ENCODE measurements at regions not wholly inside any gene's neighbourhood (a gene's known extent, or its start where the extent isn't known, plus 50 kb on each side); places are given as distances from the start of the nearest gene placed in this dataset.
"Not testable (repeated sequence)": the region's sequence is repeated elsewhere in the genome, so short reads cannot be mapped to it uniquely, and the experiment has no call there.

DNA sequence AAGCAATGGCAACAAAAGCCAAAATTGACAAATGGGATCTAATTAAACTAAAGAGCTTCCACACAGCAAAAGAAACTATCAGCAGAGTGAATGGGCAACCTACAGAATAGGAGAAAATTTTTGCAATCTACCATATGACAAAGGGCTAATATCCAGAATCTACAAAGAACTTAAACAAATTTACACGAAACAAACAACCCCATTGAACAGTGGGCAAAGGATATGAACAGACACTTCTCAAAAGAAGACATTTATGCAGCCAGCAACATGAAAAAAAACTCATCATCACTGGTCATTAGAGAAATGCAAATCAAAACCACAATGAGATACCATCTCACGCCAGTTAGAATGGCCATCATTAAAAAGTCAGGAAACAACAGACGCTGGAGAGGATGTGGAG lies 113.4 kb downstream of the PSMG1 start:
- H3K4me3 Mint-ChIP-seq; H3K4me1 Mint-ChIP-seq; H3K36me3 Mint-ChIP-seq (ENCODE audit: low read depth); H3K9me3 ChIP-seq (ENCODE audit: control insufficient read depth, low read length, poor library complexity, severe bottlenecking); ATAC-seq; DNase-seq; H3K27ac Mint-ChIP-seq: not testable (repeated sequence)
- peaks cover 10% of the 10 kb centered on the region for H3K27me3 Mint-ChIP-seq

DNA sequence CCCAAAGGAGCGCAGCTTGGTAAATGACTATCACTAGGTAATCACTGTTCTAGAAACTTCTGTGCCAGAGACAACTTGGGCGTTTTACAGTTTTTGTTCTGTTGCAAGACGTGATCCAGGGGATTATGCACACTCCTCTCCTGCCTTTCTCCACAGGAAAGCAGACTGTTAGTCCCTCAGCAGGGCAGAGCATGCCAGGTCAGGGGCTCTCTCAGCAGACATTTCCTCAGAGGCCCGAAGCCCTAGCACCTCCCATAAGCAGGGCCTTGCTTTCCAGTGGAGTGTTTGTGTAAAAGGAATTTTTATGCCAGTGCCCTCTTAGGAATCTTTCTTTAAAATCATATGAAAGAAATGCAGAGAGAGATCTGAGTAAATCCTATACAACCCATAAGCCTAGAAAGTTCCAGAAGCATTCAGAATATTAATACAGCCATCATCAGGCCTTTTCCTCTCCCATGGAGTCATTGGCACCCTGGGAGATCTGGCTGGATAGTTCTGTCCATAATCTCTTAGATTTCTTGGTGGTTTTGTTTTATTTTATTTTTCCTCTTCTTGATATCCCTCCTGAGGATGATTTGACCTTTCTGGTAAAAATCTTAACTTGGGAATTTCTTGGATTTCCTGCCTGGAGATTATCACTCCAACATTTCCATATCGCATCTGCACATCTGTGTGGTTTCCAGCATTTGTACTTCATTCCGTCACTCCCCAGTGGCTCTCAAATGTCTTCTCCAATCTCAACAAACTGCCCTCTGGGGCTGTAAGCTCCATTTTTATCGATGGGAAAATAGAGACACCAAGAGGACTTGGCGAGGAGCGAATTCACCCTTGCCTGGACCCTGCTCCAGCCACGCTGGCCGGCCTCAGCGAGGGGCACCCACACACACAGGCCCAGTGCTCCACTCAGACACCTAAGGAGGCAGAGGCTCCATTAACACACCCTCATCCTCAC lies 116.1 kb downstream of the PSMG1 start:
- Mint-ChIP-seq H3K27ac (no peak overlapping the region), H3K27me3 (peaks cover 12% of the 10 kb centered on the region), H3K36me3 (ENCODE audit: low read depth) (no peaks in the 10 kb centered on the region), H3K4me3 (no peak overlapping the region), H3K4me1 (no peaks in the 10 kb centered on the region)
- ATAC-seq (no peak), DNase-seq (no peak)
- no peaks in the 10 kb centered on the region for H3K9me3 ChIP-seq (ENCODE audit: control insufficient read depth, low read length, poor library complexity, severe bottlenecking)

DNA sequence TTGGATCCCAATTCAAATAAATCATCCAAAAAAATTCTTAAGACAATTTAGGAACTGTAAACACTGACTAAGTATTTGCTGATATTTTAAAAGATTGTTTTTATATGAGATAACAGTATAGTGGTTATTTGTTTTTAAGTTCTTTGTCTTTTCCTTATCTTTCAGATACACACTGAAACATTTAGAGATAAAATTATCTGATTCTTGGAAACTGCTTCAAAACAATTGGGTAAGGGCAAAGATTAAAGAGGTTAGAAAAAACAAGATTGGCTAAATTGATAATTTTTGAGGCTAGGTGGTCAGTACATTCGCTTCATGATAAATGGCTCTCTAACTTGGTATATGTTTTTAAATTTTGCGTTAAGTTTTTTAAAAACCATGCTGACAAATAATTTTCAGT lies 117.3 kb downstream of the PSMG1 start:
- H3K36me3 Mint-ChIP-seq (ENCODE audit: low read depth): no peaks in the 10 kb centered on the region
- H3K9me3 ChIP-seq (ENCODE audit: control insufficient read depth, low read length, poor library complexity, severe bottlenecking): no peaks in the 10 kb centered on the region
- peaks cover 23% of the 10 kb centered on the region for H3K27me3 Mint-ChIP-seq
- no peak overlapping the region for H3K4me3 Mint-ChIP-seq
- H3K27ac Mint-ChIP-seq: no peak overlapping the region
- DNase-seq (no peak), ATAC-seq (no peak)
- no peaks in the 10 kb centered on the region for H3K4me1 Mint-ChIP-seq

DNA sequence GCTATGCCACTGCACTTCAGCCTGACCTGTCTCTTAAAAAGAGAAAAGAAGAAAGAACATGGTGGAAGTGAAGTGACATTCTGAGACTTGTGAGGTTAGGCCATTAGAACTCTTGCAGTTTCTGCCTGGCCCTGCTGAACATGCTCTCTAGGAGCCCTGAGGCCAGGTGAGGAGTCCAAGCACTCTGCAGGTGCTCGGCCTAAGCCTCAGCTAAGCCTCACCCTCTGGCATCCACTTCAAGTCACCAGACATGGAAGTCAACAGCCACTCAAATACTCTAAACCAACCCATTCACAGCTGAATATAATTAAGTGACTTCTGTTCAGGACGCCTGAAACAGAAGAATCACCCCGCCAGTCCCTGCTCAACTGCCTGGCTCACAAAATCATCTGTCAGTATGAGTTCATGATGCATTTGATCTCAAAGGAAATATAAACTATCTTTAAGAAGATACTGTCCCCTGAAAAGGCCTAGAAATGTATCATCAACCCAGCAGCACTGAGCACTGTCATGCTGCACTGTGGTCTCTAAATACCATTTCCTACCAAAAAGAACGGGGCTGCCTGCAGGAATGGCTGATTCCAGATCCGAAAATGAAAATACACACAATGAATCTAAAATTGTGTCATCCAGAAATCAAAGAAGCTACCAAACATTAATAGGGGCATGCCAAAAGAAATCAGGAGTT lies 118.8 kb downstream of the PSMG1 start:
- H3K4me1 Mint-ChIP-seq: no peaks in the 10 kb centered on the region

DNA sequence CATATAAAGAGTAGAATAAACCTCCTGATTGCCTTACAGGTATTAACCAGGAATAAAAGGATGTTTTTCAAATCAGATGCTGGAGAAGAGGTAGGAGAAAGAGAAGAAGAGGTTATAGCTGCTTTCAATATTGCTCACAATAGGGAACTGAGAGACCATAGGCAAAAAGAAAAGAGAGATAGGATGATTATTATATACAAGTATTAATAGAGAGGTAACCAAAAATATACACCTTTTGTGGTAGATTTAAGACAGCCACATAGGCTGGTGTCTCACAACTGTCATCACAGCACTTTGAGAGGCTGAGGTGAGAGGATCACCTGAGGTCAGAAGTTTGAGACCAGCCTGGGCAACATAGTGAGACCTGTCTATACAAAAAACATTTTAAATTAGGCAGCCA lies 119.7 kb downstream of the PSMG1 start:
- H3K27me3 Mint-ChIP-seq: peaks cover 33% of the 10 kb centered on the region
- no peaks in the 10 kb centered on the region for H3K9me3 ChIP-seq (ENCODE audit: control insufficient read depth, low read length, poor library complexity, severe bottlenecking)
- no peak overlapping the region for H3K4me3 Mint-ChIP-seq
- ATAC-seq (no peak), DNase-seq (no peak)
- H3K4me1 Mint-ChIP-seq: no peaks in the 10 kb centered on the region
- no peaks in the 10 kb centered on the region for H3K36me3 Mint-ChIP-seq (ENCODE audit: low read depth)
- no peak overlapping the region for H3K27ac Mint-ChIP-seq

More for the DNA sequence above, 118.8 kb downstream of the PSMG1 start:
- no peaks in the 10 kb centered on the region for H3K36me3 Mint-ChIP-seq (ENCODE audit: low read depth)
- H3K27me3 Mint-ChIP-seq: peaks cover 33% of the 10 kb centered on the region
- no peak overlapping the region for H3K4me3 Mint-ChIP-seq
- H3K27ac Mint-ChIP-seq: no peak overlapping the region
- DNase-seq (no peak), ATAC-seq (no peak)
- H3K9me3 ChIP-seq (ENCODE audit: control insufficient read depth, low read length, poor library complexity, severe bottlenecking): no peaks in the 10 kb centered on the region

DNA sequence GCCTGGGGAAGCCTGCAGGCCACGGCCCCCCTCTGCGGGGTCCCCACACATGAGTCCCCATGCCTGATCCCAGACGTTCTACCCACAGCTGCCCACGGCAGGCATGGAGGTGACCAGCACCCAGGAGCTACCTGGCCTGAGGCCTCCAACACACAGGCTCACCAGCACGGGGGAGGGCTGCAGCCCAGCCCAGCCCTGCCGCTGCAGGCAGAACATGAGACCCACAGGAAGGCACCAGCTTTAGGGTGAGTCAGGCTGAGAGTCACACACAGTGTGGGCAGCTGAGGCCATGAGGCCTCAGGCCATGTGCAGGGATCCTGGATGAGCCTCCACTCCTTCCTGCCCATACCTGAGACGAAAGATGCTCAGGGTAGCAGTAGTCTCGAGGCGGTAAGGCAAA lies 121.1 kb downstream of the PSMG1 start:
- no peaks in the 10 kb centered on the region for H3K9me3 ChIP-seq (ENCODE audit: control insufficient read depth, low read length, poor library complexity, severe bottlenecking)
- ATAC-seq (no peak), DNase-seq (no peak)
- H3K27ac Mint-ChIP-seq: no peak overlapping the region
- no peaks in the 10 kb centered on the region for H3K4me1 Mint-ChIP-seq
- H3K4me3 Mint-ChIP-seq: no peak overlapping the region
- H3K27me3 Mint-ChIP-seq: peaks cover 29% of the 10 kb centered on the region
- H3K36me3 Mint-ChIP-seq (ENCODE audit: low read depth): no peaks in the 10 kb centered on the region

DNA sequence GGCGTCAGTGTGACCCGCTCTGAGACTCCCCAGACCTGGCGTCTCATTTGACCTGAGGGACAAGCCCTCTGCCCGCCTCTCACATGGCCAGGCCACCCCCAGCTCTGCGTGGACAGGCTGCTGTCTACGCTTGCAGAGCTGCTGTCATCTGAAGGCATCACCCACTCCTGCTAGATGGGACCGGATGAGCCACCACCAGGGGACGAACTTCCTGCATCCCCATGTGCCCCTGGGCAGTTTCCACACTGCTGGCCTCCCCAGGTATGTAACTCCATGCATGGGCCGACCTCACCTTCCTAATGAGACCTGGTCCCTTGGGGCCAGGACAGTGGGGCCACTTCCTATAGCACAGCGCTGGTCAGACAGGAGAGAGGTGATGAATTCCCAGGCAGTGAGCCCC lies 121.5 kb downstream of the PSMG1 start:
- DNase-seq: no peak
- Mint-ChIP-seq H3K4me3 (no peak overlapping the region), H3K27ac (no peak overlapping the region), H3K27me3 (peaks cover 33% of the 10 kb centered on the region), H3K36me3 (ENCODE audit: low read depth) (no peaks in the 10 kb centered on the region), H3K4me1 (no peaks in the 10 kb centered on the region)
- ATAC-seq: no peak
- no peaks in the 10 kb centered on the region for H3K9me3 ChIP-seq (ENCODE audit: control insufficient read depth, low read length, poor library complexity, severe bottlenecking)

DNA sequence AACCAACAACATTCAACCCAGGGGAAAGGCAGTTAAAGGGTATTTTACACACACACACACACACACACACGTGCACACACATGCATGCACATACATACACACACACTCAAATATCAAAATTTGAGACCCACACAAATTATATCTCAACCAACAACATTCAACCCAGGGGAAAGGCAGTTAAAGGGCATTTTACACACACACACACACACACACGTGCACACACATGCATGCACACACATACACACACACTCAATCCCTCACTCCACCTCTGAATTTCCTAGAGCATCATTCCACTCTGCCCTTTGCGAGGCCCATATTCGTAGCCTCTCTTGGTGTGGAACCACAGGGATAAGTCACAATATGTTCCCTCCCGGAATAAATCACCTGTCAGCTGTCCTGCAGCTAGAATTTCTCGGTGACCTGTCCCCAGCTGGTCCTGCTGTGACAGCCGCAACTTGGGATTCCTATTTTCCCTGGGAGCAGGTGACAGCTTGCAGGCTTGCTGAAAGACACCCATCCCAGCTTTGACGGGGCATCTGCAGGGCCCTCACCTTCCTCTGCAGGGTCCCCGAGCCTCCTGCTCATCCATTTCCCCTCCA lies 122.7 kb downstream of the PSMG1 start:
- Mint-ChIP-seq H3K4me1 (no peaks in the 10 kb centered on the region), H3K27ac (no peak overlapping the region), H3K36me3 (ENCODE audit: low read depth) (no peaks in the 10 kb centered on the region), H3K27me3 (peaks cover 45% of the 10 kb centered on the region), H3K4me3 (no peak overlapping the region)
- H3K9me3 ChIP-seq (ENCODE audit: control insufficient read depth, low read length, poor library complexity, severe bottlenecking): no peaks in the 10 kb centered on the region
- ATAC-seq (no peak), DNase-seq (no peak)

DNA sequence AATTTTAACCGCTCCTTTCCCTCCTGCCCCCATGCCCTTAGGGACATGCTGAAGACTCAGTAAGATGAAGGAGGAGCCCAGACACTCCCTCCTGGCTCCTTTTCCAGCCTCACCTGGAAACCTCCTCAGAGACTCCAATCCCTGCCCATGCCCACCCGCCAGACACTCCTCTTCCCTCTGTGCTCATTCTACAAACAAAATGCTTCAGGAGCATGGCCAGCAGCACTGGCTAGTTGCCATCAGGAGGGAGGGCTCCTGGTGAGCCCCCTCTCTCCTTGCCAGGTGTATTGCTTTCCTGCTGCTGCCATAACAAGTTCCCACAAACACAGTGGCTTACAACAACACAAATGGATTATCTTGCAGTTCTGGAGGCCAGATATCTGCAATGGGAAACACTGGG lies 126.1 kb downstream of the PSMG1 start:
- Mint-ChIP-seq H3K27ac (no peak overlapping the region), H3K4me1 (no peaks in the 10 kb centered on the region), H3K27me3 (peaks cover 63% of the 10 kb centered on the region), H3K36me3 (ENCODE audit: low read depth) (no peaks in the 10 kb centered on the region), H3K4me3 (no peak overlapping the region)
- H3K9me3 ChIP-seq (ENCODE audit: control insufficient read depth, low read length, poor library complexity, severe bottlenecking): no peaks in the 10 kb centered on the region
- ATAC-seq: no peak
- DNase-seq: no peak

DNA sequence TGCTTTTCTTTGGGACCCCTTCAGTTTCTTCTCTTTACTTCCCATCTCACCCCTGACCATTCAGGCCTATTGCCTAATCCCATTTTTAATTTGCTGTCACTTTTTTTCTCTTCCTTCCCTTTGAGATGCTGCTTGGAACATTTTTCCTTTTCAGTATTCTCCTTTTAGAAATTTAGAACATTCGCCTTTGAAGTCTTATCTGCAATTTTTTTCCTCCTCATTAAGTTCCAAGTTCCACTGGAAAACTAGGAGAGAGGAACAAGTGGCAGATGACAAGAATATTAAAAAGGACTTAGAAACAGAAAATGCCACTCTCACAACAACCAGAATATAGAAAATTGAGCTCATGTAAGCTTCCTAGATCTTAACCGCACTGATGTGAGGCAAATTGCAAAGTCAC lies 126.6 kb downstream of the PSMG1 start:
- ATAC-seq: no peak
- no peaks in the 10 kb centered on the region for H3K9me3 ChIP-seq (ENCODE audit: control insufficient read depth, low read length, poor library complexity, severe bottlenecking)
- no peak for DNase-seq
- Mint-ChIP-seq H3K36me3 (ENCODE audit: low read depth) (no peaks in the 10 kb centered on the region), H3K4me3 (no peak overlapping the region), H3K27me3 (peaks cover 58% of the 10 kb centered on the region), H3K4me1 (no peaks in the 10 kb centered on the region), H3K27ac (no peak overlapping the region)

DNA sequence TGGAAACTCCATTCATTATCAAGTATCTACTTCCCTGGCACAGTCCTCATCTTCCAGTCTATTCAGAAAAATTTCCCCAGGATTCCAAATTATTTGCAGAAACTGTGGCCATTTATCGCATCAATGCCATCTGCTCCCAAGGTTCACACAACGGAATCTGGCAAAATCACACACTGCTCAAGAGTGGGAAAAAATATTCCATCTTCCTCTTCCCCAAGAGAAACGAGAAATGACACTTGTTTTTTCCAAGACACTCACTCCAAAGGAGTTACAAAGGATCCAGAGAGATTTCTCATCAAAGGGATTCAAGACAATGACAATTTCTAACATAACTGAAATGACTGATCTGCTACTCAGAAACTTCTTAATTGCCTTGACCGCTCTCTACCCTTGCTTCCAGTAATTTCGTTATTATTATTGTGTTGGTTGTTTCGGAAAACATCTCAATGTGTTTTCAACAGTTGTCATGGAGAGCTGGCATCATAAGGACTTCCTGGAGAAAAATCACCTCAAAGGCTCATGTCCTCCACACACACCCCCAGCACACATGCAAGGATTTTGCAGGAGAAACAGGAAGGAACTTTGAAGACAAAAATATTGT lies 128.0 kb downstream of the PSMG1 start:
- ATAC-seq (no peak), DNase-seq (no peak)
- no peaks in the 10 kb centered on the region for H3K36me3 Mint-ChIP-seq (ENCODE audit: low read depth)
- H3K4me3 Mint-ChIP-seq: no peak overlapping the region
- no peaks in the 10 kb centered on the region for H3K9me3 ChIP-seq (ENCODE audit: control insufficient read depth, low read length, poor library complexity, severe bottlenecking)
- H3K27me3 Mint-ChIP-seq: peaks cover 46% of the 10 kb centered on the region
- H3K27ac Mint-ChIP-seq: no peak overlapping the region
- H3K4me1 Mint-ChIP-seq: no peaks in the 10 kb centered on the region

DNA sequence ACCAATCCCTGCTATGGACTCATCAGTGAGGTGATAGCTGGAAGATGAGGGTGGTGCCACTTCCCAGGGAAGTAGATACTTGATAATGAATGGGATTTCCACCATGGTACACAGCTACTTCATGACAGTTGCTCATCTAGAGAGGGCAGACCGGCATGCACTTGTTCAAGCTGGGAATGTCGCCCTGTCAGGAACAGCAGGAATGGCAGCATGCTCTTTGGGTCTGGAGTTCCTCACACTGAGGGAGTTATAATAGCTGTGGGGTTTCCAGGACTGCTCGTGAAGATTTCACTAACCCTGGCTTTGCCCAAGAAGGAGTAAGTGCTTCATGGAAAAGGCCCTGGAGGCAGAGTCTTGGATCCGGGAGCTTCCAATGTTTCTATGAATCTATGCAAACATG lies 129.2 kb downstream of the PSMG1 start:
- peaks cover 42% of the 10 kb centered on the region for H3K27me3 Mint-ChIP-seq
- no peaks in the 10 kb centered on the region for H3K4me1 Mint-ChIP-seq
- no peak overlapping the region for H3K27ac Mint-ChIP-seq
- ATAC-seq (no peak), DNase-seq (no peak)
- no peak overlapping the region for H3K4me3 Mint-ChIP-seq
- no peaks in the 10 kb centered on the region for H3K36me3 Mint-ChIP-seq (ENCODE audit: low read depth)
- no peaks in the 10 kb centered on the region for H3K9me3 ChIP-seq (ENCODE audit: control insufficient read depth, low read length, poor library complexity, severe bottlenecking)

DNA sequence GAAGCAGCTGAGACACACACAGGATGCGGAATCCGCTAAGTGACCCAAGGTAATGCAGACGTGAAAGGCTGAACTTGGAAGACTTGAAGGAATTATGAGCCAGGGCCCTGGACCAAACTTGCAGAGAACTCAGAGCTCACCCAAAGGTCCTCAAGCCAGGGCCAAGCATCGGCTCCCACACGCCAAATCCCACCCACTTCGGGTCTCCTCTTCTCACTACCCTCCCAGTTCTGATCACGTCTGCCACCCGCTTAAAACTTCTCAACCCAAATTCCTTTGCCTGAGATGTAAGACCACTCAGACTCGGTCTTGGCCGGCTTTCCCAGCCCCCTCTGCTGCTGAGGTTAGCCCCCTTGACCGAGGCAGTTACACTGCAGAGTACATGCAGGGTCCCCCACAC lies 130.1 kb downstream of the PSMG1 start:
- Mint-ChIP-seq H3K4me3 (no peak overlapping the region), H3K36me3 (ENCODE audit: low read depth) (no peaks in the 10 kb centered on the region), H3K27ac (no peak overlapping the region), H3K4me1 (no peaks in the 10 kb centered on the region), H3K27me3 (peaks cover 42% of the 10 kb centered on the region)
- DNase-seq (no peak), ATAC-seq (no peak)
- H3K9me3 ChIP-seq (ENCODE audit: control insufficient read depth, low read length, poor library complexity, severe bottlenecking): no peaks in the 10 kb centered on the region
